ENCODE measurements at regions not wholly inside any gene's neighbourhood (a gene's known extent, or its start where the extent isn't known, plus 50 kb on each side); places are given as distances from the start of the nearest gene placed in this dataset.

GRCh38 chr10:9069136-9069535 is 1014.6 kb downstream of the GATA3 start:
- TF ChIP-seq, protein P1, sequence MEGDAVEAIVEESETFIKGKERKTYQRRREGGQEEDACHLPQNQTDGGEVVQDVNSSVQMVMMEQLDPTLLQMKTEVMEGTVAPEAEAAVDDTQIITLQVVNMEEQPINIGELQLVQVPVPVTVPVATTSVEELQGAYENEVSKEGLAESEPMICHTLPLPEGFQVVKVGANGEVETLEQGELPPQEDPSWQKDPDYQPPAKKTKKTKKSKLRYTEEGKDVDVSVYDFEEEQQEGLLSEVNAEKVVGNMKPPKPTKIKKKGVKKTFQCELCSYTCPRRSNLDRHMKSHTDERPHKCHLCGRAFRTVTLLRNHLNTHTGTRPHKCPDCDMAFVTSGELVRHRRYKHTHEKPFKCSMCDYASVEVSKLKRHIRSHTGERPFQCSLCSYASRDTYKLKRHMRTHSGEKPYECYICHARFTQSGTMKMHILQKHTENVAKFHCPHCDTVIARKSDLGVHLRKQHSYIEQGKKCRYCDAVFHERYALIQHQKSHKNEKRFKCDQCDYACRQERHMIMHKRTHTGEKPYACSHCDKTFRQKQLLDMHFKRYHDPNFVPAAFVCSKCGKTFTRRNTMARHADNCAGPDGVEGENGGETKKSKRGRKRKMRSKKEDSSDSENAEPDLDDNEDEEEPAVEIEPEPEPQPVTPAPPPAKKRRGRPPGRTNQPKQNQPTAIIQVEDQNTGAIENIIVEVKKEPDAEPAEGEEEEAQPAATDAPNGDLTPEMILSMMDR (IDR thresholded peaks at IDR 0.05; ENCODE audit: low read depth, low read length, poor library complexity, severe bottlenecking): no peak
- TF ChIP-seq EZH2phosphoT487 (IDR thresholded peaks at IDR 0.05; ENCODE audit: borderline replicate concordance, low read length): no peak

Measured in DOHH2 (cell line).